Parathyroid adenoma (tissue), 2 donors: ENCODE measurements at regions not wholly inside any gene's neighbourhood (a gene's known extent, or its start where the extent isn't known, plus 50 kb on each side); places are given as distances from the start of the nearest gene placed in this dataset.

ENCODE experiments used
- H2AFZ ChIP-seq: fragments of 300-600 bp; sonication (generic); one replicate; pipeline ENCODE4 v1.7.0; 2017; ENCODE audit warnings: antibody characterized with exemption, mild to moderate bottlenecking
- H3K27ac ChIP-seq: fragments of 300-600 bp; sonication (generic); one replicate; pipeline ENCODE4 v1.7.0; 2017
- H3K27me3 ChIP-seq: fragments of 300-600 bp; sonication (generic); one replicate; pipeline ENCODE4 v1.7.0; 2017; ENCODE audit warnings: low read length; ENCODE audit not compliant: control insufficient read depth, insufficient read depth
- H3K36me3 ChIP-seq: fragments of 300-600 bp; sonication (generic); one replicate; pipeline ENCODE4 v1.7.0; 2017; ENCODE audit warnings: low read length; ENCODE audit not compliant: control insufficient read depth, insufficient read depth
- H3K4me1 ChIP-seq: fragments of 300-600 bp; sonication (generic); one replicate; pipeline ENCODE4 v1.7.0; 2017; ENCODE audit warnings: control low read depth
- H3K4me2 ChIP-seq: fragments of 300-600 bp; sonication (generic); one replicate; pipeline ENCODE4 v1.7.0; 2017; ENCODE audit warnings: low read length
- H3K4me3 ChIP-seq: fragments of 300-600 bp; sonication (generic); one replicate; pipeline ENCODE4 v1.7.0; 2017; ENCODE audit warnings: low read depth, low read length
- H3K79me2 ChIP-seq: fragments of 300-600 bp; sonication (generic); one replicate; pipeline ENCODE4 v1.7.0; 2017; ENCODE audit warnings: control low read depth
- H3K9ac ChIP-seq: fragments of 300-600 bp; sonication (generic); one replicate; pipeline ENCODE4 v1.7.0; 2017; ENCODE audit warnings: mild to moderate bottlenecking
- H3K9me3 ChIP-seq: fragments of 300-600 bp; sonication (generic); one replicate; pipeline ENCODE4 v1.7.0; 2017; ENCODE audit warnings: low read length; ENCODE audit not compliant: control insufficient read depth
- CTCF ChIP-seq: fragments of 300-600 bp; sonication (generic); IDR thresholded peaks from one replicate; pipeline ENCODE4 v1.7.0; 2017; ENCODE audit warnings: antibody characterized with exemption, mild to moderate bottlenecking
- donor health status: primary hyperparathyroidism.

GRCh38 chr2:122094557-122094956 lies 339.1 kb downstream of the TSN start:
- H3K79me2 ChIP-seq, result no peaks in the 10 kb centered on the region
- no peak overlapping the region for H3K4me2 ChIP-seq
- no peak overlapping the region for H3K27ac ChIP-seq
- no peak overlapping the region for H3K9ac ChIP-seq
- H3K4me3 ChIP-seq, result no peak overlapping the region
- no peak overlapping the region for H2AFZ ChIP-seq
- no peaks in the 10 kb centered on the region for H3K4me1 ChIP-seq
- no peaks in the 10 kb centered on the region for H3K9me3 ChIP-seq
- no peaks in the 10 kb centered on the region for H3K36me3 ChIP-seq
- no peaks in the 10 kb centered on the region for H3K27me3 ChIP-seq
- no peak for TF ChIP-seq CTCF

- H3K4me2 ChIP-seq, result no peak overlapping the region
- H3K36me3 ChIP-seq, result no peaks in the 10 kb centered on the region
- TF ChIP-seq CTCF, result no peak
- no peak overlapping the region for H3K4me3 ChIP-seq
- no peaks in the 10 kb centered on the region for H3K27me3 ChIP-seq
- H3K79me2 ChIP-seq, result no peaks in the 10 kb centered on the region
- no peak overlapping the region for H2AFZ ChIP-seq
- H3K9me3 ChIP-seq, result no peaks in the 10 kb centered on the region
- H3K27ac ChIP-seq, result no peak overlapping the region
- H3K9ac ChIP-seq, result no peak overlapping the region
- H3K4me1 ChIP-seq, result peaks cover 3% of the 10 kb centered on the region
These were observed 341.3 kb downstream of the TSN start for GRCh38 chr2:122096761-122097160.

- Histone ChIP-seq H3K36me3 (no peaks in the 10 kb centered on the region), H3K27me3 (no peaks in the 10 kb centered on the region), H3K79me2 (no peaks in the 10 kb centered on the region), H3K27ac (no peak overlapping the region), H3K4me2 (no peak overlapping the region), H3K4me3 (no peak overlapping the region), H3K9me3 (no peaks in the 10 kb centered on the region), H3K4me1 (peaks cover 3% of the 10 kb centered on the region), H3K9ac (no peak overlapping the region), H2AFZ (no peak overlapping the region)
- no peak for TF ChIP-seq CTCF
These were observed 342.9 kb downstream of the TSN start for GRCh38 chr2:122098306-122098705.

- H3K79me2 ChIP-seq, result no peaks in the 10 kb centered on the region
- H3K4me1 ChIP-seq, result peaks cover 3% of the 10 kb centered on the region
- no peak overlapping the region for H3K4me3 ChIP-seq
- H3K27ac ChIP-seq, result no peak overlapping the region
- no peak overlapping the region for H3K9ac ChIP-seq
- H3K4me2 ChIP-seq, result no peak overlapping the region
- TF ChIP-seq CTCF, result no peak
- H3K9me3 ChIP-seq, result no peaks in the 10 kb centered on the region
- peak overlapping the region; percentile 19 for H2AFZ ChIP-seq
- no peaks in the 10 kb centered on the region for H3K27me3 ChIP-seq
- no peaks in the 10 kb centered on the region for H3K36me3 ChIP-seq
These were observed 344.9 kb downstream of the TSN start for GRCh38 chr2:122100346-122100745.

- Histone ChIP-seq H3K4me2 (no peak overlapping the region), H3K9me3 (no peaks in the 10 kb centered on the region), H2AFZ (peak overlapping the region; percentile 19), H3K27ac (no peak overlapping the region), H3K9ac (no peak overlapping the region), H3K27me3 (no peaks in the 10 kb centered on the region), H3K36me3 (no peaks in the 10 kb centered on the region), H3K79me2 (no peaks in the 10 kb centered on the region), H3K4me1 (peaks cover 3% of the 10 kb centered on the region), H3K4me3 (no peak overlapping the region)
- TF ChIP-seq CTCF, result no peak
These were observed 345.3 kb downstream of the TSN start for GRCh38 chr2:122100756-122101155.
